Head of caudate nucleus (tissue), 42 donors: ENCODE measurements at regions not wholly inside any gene's neighbourhood (a gene's known extent, or its start where the extent isn't known, plus 50 kb on each side); places are given as distances from the start of the nearest gene placed in this dataset.
"Not testable (repeated sequence)": the region's sequence is repeated elsewhere in the genome, so short reads cannot be mapped to it uniquely, and the experiment has no call there.

Experiments
- DNase-seq, 42 donors: peaks; one replicate each; pipeline versions ENCODE4 v3.0.0 to v3.0.0-alpha.2; 2020 to 2021; ENCODE audit warnings: mixed read lengths in 7 of 42
- intact Hi-C: fragments of 100-400 bp; cut with DNase I; formaldehyde crosslinking; loops from one replicate; pipeline ENCODE4 v1.15.0; 2022

DNA sequence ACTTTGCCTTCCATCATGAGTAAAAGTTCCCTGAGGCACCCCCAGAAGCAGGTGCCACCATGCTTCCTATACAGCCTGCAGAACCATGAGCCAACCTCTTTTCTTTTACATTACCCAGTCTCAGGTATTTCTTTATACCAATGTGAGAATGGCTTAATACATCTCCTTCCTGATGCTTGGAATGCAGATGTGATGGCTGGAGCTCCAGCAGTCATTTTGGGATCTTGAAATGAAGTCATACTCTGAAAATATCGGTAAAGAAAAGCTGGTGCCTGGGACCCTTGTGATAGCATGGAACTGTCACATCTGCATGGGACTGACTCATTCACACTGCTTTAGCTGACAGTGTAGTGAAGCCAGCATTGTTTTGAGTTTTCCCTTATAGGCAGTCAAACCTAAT lies 634.5 kb upstream of the NRP1 start:
- DNase-seq = no peak
- intact Hi-C loops = no loop called here

DNA sequence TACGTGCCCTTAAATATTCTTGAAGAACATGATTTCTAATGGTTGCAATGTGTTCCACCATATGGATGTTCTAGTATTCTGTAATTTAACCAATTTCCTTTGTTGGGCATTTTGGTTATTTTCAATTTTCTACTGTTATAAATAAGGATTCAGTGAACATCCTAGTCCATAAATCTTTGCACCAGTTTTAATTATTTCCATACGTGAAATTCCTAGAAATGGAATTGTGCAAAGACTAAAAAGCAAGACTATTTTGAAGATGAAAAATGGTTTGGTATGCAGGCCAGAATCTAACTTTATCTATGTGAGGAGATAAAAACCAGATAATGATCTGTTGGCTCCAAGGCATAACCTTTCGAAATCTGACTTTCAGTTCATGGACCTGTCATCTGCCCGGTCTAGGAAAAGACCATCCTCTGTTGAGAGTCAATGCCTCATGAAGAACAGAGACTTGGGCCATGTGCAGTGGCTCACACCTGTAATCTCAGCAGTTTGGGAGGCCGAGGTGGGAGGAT lies 633.2 kb upstream of the NRP1 start:
- no peak for DNase-seq
- intact Hi-C loops = no loop called here

DNA sequence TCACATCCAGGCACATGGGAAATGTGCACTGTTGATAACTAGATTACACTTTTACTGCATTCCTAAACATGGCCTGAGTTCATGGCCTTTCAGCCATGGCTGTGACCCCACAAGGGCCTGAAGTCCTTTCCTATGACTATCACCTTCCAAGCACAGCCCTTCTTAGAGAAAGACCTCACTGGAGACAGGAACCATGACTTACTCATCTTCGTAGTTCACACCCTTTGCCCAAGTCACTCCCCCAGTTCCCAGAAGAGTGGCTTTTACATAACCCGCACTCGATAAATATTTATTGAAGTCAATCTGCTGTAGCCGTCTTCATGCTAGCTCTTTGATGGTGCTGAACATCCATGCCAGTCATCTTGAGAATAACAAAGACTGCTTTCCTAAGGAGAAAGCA lies 632.5 kb upstream of the NRP1 start:
- intact Hi-C loops = no loop called here
- DNase-seq = no peak

DNA sequence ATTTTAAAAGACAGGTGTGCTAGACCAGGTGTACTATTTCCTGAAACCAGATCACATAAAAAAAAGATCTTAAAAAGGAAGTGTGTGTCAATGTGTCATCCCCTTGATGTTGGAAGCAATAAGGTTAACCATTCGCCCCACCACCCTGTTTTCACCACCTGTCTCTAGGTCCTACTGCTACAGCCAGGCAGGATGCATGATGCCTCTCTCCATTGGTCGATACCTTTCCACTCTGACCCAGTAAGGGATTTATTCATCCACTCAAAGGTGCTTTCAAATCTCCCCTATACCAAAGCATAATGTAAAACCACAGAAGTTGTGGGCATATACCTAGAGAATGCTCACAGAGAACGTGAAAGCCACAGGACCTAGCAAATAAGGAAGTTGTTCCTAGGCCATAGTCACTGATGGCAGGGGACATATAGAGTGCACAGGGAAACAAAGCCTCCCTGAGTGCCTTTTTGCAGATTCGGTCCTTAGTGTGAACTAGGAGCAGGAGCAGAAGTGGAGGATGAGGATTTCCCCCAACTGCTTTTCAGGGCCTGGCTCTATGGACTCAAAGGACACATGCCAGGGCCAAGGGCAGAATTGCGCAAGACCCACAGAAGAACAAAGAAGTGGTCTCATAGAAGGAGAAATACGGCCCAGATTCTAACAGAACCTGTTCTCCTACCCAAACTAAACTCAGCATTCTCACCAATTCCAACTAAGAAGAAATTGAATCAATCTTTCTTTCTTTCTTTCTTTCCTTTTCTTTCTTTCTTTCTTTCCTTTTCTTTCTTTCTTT lies 631.5 kb upstream of the NRP1 start:
- intact Hi-C loops = no loop called here
- peak in 2 of 42 donors; percentile 1 to 17 for DNase-seq

DNA sequence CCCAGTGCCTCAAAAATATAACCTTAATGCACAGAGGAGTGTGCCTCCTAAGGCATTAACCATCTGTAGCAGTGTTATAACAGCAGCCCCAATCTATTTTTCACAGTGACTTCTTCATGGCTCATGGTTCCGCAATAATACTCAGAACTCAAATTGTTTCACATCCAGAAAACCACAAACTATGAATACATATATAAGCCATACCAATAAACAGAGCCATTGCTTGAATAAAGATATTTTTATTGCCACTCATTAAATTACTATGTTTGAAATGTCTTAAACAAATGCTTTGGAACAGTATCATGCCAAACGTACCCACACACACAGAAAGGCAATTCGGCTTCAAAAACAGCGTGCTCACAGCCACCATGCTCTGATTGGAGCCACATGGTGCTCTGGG lies 629.3 kb upstream of the NRP1 start:
- DNase-seq = no peak
- intact Hi-C loops = no loop called here

DNA sequence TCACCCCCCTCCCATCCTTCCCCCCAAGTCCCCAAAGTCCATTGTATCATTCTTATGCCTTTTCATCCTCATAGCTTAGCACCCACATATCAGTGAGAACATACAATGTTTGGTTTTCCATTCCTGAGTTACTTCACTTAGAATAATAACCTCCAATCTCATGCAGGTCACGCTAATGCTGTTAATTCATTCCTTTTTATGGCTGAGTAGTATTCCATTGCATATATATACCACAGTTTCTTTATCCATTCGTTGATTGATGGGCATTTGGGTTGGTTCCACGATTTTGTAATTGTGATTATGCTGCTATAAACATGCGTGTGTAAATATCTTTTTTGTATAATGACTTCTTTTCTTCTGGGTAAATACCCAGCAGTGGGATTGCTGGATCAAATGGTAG lies 621.9 kb upstream of the NRP1 start:
- intact Hi-C loops, DNase-seq: not testable (repeated sequence)

DNA sequence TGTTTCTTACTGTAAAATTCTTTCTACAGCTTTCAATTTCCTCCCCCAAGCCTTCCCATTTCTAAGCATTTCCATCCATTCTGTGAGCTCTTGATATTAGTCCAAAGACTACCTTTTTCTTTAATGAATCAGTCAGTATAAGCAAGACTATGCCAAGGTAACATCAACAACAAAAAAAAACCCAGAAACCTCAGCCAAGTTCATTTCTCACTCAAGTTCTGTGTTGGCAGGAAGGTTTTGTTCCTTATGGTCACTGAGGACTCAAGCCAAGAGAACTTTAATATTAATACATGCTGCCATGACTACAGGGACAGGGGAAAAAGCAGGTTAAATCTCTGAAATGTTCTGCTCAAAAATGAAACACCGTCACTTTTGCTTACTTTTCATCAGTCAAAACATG lies 621.2 kb upstream of the NRP1 start:
- no peak for DNase-seq
- intact Hi-C loops = no loop called here

DNA sequence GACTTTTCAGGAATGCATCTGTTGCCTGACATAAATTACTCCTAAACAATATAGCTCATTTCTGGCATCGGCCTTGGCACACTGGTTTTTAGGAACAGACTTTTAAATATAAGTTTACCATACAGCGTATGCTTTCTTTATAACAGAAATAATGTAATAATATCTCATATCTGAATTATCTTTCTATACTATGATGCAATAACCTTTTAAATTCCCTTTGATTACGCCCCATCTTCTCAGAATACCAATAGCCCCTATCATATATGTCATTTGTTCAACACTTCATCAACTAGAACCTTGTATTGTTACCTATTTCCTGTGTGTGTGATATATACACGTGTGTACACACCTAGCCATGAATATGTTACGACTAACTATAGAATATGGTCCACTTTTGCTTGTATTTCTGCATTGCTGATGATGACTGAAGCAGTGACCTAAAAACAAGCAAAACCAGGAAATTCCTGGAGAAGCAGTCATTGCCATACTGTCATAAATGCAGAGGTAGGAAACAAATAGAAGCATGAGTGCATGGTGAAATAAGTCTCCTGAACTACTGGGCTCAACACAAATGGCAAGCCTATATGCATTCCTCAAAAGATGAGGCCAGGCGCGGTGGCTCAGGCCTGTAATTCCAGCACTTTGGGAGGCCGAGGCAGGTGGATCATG lies 618.4 kb upstream of the NRP1 start:
- intact Hi-C loops = no loop called here

DNA sequence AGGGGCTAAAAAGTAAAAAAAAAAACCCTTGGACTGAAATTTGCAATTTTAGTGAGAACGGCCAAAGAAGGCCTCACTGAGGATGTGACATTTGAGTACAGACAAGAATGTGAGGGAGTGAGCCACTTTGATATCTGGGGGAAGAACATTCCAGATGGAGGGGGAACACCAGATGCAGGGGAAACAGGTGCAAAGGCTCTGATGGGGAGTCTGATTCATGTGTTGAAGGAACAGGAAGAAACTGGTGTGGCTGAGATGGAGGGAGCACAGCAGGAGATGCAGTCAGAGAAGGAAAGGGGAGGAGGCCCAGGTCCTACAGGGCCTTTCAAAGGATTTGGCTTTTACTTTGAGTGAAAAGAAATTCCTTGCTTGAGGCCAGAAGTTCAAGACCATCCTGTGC lies 615.7 kb upstream of the NRP1 start:
- no peak for DNase-seq
- intact Hi-C loops = no loop called here

More for the DNA sequence above, 618.4 kb upstream of the NRP1 start:
- no peak for DNase-seq

DNA sequence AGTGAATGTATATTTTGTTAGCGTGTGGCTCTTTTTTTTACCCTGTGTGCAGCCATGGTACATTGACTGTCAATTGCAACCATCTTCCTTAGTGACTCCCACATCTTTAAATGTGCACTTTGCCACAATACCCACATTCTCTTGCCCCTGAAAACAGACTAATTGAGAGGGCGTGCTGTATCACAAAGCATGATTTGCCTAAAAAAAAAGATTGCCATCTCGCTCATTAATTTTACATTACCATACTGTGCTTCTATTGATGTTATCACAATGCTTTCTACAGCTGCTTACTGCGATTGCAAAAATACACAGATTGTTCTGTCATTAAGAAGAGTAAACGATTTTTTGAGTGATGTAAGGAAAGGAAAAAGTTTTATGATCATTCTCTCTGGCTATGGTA lies 613.1 kb upstream of the NRP1 start:
- no peak for DNase-seq
- intact Hi-C loops = no loop called here

DNA sequence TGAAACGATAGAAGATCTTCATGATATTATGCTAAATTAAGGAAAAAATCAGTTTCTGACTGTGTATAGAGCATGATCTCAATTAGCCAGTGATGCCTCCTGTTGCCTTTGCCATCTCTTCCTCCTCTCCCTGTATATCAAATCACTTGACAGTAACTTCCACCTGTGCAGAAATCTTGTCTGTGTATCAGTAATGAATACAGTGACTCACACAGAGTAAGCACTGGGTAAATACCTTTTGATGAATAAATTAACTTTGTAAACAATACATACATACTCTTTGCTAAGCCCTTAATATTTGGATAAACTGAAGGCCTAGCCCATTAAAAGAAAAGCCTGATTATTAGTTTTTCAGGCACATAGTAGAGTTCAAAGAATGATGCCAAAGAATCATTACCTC lies 610.6 kb upstream of the NRP1 start:
- intact Hi-C loops = no loop called here
- DNase-seq = no peak

DNA sequence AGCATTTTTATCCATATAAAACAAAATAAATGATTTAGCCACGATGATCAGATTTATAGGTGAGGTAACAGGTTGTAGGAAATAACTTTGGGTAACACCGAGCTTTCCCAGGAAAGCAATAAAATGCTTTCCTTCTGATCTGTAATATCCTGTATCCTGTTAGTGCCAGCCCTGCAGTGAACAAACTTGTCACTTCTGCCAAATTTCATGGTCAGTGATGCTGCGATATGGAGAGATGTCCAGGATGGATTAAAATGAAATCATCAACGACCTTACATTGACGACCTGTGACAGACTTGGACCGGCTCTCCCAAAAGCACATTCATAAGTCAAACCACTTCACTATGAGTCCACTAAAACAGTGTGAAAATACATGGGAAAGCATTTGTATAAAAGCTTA lies 608.0 kb upstream of the NRP1 start:
- no peak for DNase-seq
- intact Hi-C loops = no loop called here

DNA sequence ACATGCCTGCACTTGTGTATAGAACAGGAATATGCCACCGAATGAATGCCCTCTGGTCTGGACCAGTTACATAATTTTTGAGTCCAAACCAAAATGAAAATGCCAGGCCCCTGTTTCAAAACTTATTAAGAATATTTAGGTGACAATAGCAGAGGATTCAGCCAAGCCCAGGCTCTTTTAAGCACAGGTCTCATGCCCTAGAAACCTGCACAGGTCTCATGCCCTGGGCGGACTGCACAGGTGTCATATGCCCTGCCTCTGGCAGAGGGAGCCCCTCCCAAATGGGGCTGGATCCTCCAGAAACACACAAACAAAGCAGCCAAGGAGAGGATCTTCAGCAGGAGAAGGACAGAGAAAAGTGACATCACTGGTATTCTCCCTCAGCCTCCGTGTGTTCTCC lies 605.4 kb upstream of the NRP1 start:
- intact Hi-C loops = no loop called here
- no peak for DNase-seq

DNA sequence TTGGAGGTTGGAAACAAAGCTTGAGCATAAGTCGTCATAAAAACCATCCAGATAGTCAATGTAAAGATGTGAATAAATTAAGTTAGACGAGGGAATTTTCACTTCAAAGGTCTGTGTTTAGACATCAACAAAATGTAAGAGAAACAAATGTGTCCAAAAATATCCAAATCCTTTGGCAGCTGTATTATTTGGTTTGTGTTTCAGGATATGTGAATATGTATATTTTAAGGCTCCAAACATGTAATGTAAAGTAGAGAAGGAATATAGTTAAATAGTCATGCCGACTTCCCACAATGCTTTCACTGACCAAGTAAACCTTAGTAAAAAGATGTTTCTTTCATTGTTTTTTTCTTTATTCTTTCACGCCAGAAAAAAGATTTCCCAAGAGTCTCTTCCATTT lies 604.9 kb upstream of the NRP1 start:
- intact Hi-C loops = no loop called here
- no peak for DNase-seq

DNA sequence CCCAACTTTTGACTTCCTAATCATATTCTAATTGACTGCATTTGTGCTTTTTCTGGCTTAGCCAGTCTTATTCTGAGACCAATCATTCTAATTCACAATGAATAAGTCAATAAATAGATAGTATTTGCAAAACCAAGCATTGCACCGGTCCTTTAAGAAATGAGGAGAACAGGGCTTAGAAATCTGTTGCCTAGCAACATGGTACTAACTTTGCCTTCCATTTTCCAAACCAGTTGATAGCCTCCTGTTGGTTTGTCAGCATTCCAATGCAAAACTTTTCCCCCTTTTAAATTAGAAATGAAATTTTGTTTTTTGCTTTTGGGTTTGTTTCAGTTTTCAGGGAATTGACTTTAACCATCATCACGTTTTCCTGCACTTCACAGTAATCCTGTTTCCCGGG lies 603.5 kb upstream of the NRP1 start:
- DNase-seq = no peak
- intact Hi-C loops = no loop called here

DNA sequence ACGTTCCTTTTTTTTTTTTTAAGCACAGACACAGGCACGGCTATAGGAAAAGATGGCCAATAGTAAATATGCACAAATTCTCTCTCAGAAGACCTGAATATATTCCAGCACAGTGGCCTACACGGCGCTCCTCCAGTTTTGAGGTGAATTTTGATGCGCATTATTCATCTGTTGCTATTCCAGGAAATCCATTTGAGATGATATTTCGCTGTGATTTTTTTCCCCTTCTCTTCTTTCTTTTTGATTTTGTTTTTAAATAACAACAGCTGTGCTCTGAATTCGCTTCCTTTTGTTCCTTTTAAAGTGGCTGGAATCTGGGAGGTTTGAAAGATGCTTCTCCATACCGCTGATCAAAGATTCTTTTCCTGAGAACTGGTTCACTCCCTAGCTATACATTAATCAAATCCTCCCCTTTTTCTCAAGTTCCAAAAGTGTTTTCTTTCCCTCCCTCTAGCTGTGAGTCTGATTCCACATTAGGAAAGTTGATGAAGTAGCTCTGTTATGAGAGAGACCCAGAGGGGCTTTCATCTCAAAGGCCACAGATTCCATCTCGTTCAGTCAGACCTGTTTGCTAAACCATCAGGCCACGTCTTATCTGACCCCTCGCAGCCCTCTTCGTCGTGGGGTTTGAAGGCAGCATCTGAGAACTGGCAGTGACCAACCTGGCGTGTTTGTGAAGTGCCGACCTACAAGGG lies 602.7 kb upstream of the NRP1 start:
- intact Hi-C loops = no loop called here
- DNase-seq = no peak

DNA sequence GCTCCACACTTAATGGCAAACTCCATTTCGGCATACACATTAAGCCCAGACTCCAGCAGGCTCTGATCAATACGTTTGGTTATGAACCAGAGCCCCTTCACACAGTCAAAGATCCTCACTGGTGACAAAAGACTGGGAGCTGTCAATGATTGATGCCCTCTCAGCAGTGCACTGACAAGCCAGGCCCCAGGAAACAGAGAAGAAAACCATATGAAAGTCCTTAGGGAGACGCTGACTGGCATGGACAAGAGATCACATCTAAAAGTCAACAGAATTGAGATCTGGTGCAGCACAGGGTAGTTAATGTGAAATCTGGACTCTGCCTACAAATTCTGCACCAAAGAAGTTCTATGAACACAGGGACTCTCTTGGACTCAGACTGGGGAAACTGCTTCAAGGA lies 600.9 kb upstream of the NRP1 start:
- no peak for DNase-seq
- intact Hi-C loops = no loop called here

DNA sequence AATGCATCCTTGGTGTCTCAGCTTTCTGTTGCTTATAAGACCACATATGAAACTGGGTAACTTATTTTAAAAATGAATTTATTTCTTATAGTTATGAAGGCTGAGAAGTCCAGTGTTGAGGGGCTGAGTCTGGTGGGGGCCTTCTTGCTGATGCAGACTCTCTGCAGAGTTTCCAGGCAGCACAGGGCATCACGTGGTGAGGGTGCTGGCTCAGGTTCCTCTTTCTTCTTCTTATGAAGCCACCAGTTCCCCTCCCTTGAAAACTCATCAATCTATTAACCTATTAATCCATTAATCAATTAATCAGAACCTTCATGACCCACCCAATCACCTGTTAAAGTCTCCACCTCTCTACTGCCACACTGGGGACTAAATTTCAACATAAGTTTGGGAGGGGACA lies 595.6 kb upstream of the NRP1 start:
- intact Hi-C loops = no loop called here
- DNase-seq = no peak

DNA sequence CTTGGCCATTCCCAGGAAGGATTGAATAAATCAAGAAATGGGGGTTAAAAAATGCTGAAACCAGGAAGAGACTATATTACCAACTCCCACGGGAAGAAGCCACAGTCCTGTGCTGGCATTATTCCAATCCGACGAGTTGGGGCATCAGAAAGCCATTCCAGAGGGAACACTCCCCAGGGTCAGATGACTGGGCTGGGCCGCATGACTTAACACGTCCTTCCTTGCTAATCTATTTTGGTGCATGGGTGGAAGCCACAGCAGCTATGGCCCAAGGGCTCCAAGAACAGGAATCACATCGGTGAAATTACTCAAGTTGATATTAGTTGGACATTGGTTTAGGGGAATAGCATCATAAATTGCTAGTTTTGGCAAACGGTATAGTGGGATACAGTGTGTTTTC lies 592.9 kb upstream of the NRP1 start:
- DNase-seq = no peak
- intact Hi-C loops = no loop called here

DNA sequence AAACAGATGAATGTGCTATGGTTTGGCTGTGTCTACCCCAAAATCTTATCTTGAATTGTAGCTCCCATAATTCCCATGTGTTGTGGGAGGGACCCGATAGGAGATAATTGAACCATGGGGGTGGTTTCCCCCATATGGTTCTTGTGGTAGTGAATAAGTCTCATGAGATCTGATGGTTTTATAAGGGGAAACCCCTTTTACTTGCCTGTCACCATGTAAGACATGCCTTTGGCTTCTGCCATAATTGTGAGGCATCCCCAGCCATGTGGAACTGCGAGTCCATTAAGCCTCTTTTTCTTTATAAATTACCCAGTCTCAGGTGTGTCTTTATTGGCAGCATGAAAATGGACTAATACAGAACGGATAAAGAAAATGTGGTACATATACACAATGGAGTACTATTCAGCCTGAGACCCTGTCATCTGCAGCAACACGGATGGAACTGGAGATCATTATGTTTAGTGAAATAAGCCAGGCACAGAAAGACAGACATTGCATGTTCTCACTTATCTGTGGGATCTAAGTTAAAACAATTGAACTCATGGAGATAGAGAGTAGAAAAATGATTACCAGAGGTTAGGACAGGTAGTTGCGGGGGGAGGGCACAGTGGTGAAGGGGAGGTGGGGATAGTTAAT lies 587.6 kb upstream of the NRP1 start:
- no peak for DNase-seq
- intact Hi-C loops = no loop called here
